ENCODE measurements at regions not wholly inside any gene's neighbourhood (a gene's known extent, or its start where the extent isn't known, plus 50 kb on each side); places are given as distances from the start of the nearest gene placed in this dataset.

GRCh38 chr12:63047146-63047545 is 103.9 kb downstream of the AVPR1A start:
- DNase-seq = no peak
- no peaks in the 10 kb centered on the region for H3K36me3 ChIP-seq
- H3K27ac ChIP-seq = no peak overlapping the region
- H3K27me3 ChIP-seq = no peaks in the 10 kb centered on the region
- H3K9me3 ChIP-seq = no peaks in the 10 kb centered on the region
- TF ChIP-seq, protein P1, sequence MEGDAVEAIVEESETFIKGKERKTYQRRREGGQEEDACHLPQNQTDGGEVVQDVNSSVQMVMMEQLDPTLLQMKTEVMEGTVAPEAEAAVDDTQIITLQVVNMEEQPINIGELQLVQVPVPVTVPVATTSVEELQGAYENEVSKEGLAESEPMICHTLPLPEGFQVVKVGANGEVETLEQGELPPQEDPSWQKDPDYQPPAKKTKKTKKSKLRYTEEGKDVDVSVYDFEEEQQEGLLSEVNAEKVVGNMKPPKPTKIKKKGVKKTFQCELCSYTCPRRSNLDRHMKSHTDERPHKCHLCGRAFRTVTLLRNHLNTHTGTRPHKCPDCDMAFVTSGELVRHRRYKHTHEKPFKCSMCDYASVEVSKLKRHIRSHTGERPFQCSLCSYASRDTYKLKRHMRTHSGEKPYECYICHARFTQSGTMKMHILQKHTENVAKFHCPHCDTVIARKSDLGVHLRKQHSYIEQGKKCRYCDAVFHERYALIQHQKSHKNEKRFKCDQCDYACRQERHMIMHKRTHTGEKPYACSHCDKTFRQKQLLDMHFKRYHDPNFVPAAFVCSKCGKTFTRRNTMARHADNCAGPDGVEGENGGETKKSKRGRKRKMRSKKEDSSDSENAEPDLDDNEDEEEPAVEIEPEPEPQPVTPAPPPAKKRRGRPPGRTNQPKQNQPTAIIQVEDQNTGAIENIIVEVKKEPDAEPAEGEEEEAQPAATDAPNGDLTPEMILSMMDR (IDR thresholded peaks at IDR 0.05) = no peak
- intact Hi-C loops (cut with DNase I; ENCODE audit: low total_unique reads) = no loop called here
- no peak overlapping the region for H3K4me3 ChIP-seq
- peaks cover 0 to 21% (median 2%) of the 10 kb centered on the region in 4 donors for H3K4me1 ChIP-seq

GRCh38 chr12:63045020-63045860 is 105.8 kb downstream of the AVPR1A start:
- Histone ChIP-seq H3K4me1 (peaks cover 0 to 21% (median 2%) of the 10 kb centered on the region in 4 donors), H3K27me3 (no peaks in the 10 kb centered on the region), H3K9me3 (no peaks in the 10 kb centered on the region), H3K36me3 (no peaks in the 10 kb centered on the region), H3K4me3 (no peak overlapping the region), H3K27ac (peak overlapping the region; percentile 51 to 63)
- intact Hi-C loops (cut with DNase I; ENCODE audit: low total_unique reads) = no loop called here
- TF ChIP-seq, protein P1 (IDR thresholded peaks at IDR 0.05) = no peak
- no peak for DNase-seq

GRCh38 chr12:63042646-63043045 is 107.7 kb upstream of the PPM1H start:
- Histone ChIP-seq H3K9me3 (no peaks in the 10 kb centered on the region), H3K4me3 (no peak overlapping the region), H3K36me3 (no peaks in the 10 kb centered on the region), H3K4me1 (peaks cover 0 to 30% (median 6%) of the 10 kb centered on the region in 4 donors), H3K27ac (no peak overlapping the region), H3K27me3 (no peaks in the 10 kb centered on the region)
- DNase-seq = no peak
- intact Hi-C loops (cut with DNase I; ENCODE audit: low total_unique reads) = no loop called here
- TF ChIP-seq, protein P1 (IDR thresholded peaks at IDR 0.05) = no peak

DNA sequence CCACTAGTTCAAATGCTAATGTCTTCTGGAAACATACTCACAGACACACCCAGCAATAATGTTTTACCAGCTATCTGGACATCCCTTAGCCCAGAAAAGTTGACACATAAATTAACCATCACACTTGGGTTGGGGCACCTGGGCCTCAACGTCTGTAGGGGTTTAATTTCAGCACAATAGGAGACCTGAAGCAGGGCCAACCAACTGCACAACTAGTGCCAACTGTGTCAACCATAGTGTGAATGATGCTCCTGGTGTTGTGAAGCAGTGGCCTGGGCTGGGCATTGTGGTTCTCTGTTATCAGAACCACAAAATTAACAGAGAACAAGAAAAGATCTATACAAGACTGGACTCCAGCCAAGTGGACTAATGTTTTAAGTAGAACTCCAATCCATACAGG is 106.7 kb upstream of the PPM1H start:
- TF ChIP-seq, protein P1 (IDR thresholded peaks at IDR 0.05) = no peak
- intact Hi-C loops (cut with DNase I; ENCODE audit: low total_unique reads) = no loop called here
- H3K27ac ChIP-seq = no peak overlapping the region
- no peaks in the 10 kb centered on the region for H3K36me3 ChIP-seq
- no peaks in the 10 kb centered on the region for H3K27me3 ChIP-seq
- DNase-seq = no peak
- peaks cover 0 to 30% (median 6%) of the 10 kb centered on the region in 4 donors for H3K4me1 ChIP-seq
- no peak overlapping the region for H3K4me3 ChIP-seq
- no peaks in the 10 kb centered on the region for H3K9me3 ChIP-seq

DNA sequence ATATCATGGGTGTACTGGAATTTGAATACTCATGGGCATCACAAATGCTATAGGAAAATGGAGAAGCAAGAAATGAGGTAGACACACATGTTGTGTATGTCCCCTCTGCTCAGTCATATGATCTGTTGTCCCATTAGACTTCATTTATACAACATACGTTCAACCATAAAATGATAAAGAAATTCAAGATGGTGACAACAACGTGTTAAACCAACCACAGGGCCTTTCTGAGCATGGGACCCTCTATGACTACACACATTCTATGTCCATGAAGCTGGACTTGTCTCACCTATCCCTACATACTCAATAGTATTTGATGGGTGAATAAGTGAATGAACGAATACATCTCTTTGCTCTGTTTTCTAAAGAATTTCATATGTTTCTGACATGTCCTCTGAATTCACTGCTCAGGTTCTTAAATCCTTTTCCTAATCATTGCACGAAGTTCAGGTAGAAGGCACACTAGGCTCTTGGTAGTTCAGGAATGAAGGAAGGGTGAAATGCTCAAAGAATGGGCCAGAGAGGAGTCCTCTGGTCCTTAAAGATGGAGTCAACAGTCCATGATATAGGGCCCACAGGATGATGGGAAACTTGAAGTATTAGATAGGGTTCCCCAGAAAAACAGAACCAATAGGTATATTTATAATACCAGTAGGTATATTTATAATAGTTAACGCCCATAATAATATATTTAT is 105.7 kb upstream of the PPM1H start:
- DNase-seq = no peak
- Histone ChIP-seq H3K27me3 (no peaks in the 10 kb centered on the region), H3K4me1 (peaks cover 0 to 23% (median 6%) of the 10 kb centered on the region in 4 donors), H3K36me3 (no peaks in the 10 kb centered on the region), H3K9me3 (no peaks in the 10 kb centered on the region), H3K27ac (no peak overlapping the region), H3K4me3 (no peak overlapping the region)
- TF ChIP-seq, protein P1 (IDR thresholded peaks at IDR 0.05) = no peak
- intact Hi-C loops (cut with DNase I; ENCODE audit: low total_unique reads) = no loop called here

All from tibial artery (tissue), 4 donors.